Heart left ventricle (tissue), 16 donors: ENCODE measurements at regions not wholly inside any gene's neighbourhood (a gene's known extent, or its start where the extent isn't known, plus 50 kb on each side); places are given as distances from the start of the nearest gene placed in this dataset.

ENCODE experiments used
- ATAC-seq, 4 donors: fragments of 200-7000 bp; cut with Tn5 transposase; one replicate each; pipeline ENCODE4 v1.9.1; 2020 to 2022; ENCODE audit warnings: moderate library complexity in 4 of 4, mild to moderate bottlenecking in 3 of 4, moderate number of reproducible peaks in 1 of 4
- DNase-seq, 5 donors: peaks; one replicate each; pipeline ENCODE4 v3.0.0-alpha.2; 2020
- H3K27ac ChIP-seq, 12 donors: fragments of 200-600 bp; sonication (generic) in 4 of 12; one replicate each; pipeline versions ENCODE4 v1.5.0 to v1.8.0; 2016 to 2022; ENCODE audit warnings: mild to moderate bottlenecking in 2 of 12
- H3K27me3 ChIP-seq, 9 donors: fragments of 200-600 bp; sonication (generic) in 2 of 9; one replicate each; pipeline versions ENCODE4 v1.5.1 to v1.8.0; 2016 to 2022; ENCODE audit warnings: mild to moderate bottlenecking in 3 of 9
- H3K36me3 ChIP-seq, 9 donors: fragments of 200-600 bp; sonication (generic) in 2 of 9; one replicate each; pipeline versions ENCODE4 v1.5.0 to v1.8.0; 2018 to 2022; ENCODE audit warnings: mild to moderate bottlenecking in 2 of 9
- H3K4me1 ChIP-seq, 12 donors: fragments of 200-600 bp; sonication (generic) in 4 of 12; one replicate each; pipeline versions ENCODE4 v1.5.0 to v1.8.0; 2016 to 2022; ENCODE audit warnings: mild to moderate bottlenecking in 3 of 12
- H3K4me3 ChIP-seq, 12 donors: fragments of 200-600 bp; sonication (generic) in 4 of 12; one replicate each; pipeline versions ENCODE4 v1.5.0 to v1.8.0; 2017 to 2022; ENCODE audit warnings: mild to moderate bottlenecking in 9 of 12, moderate library complexity in 4 of 12
- H3K9me3 ChIP-seq, 12 donors: fragments of 200-600 bp; sonication (generic) in 4 of 12; one replicate each; pipeline versions ENCODE4 v1.5.0 to v1.8.0; 2016 to 2022; ENCODE audit warnings: mild to moderate bottlenecking in 1 of 12
- POLR2A ChIP-seq, 2 donors: fragments of 450-650 bp; IDR thresholded peaks; one replicate each; pipeline ENCODE4 v1.6.1; 2017; ENCODE audit warnings: antibody characterized with exemption in 2 of 2, mild to moderate bottlenecking in 2 of 2, moderate library complexity in 2 of 2
- WGBS, 4 donors: extraction: QIAGEN DNeasy Blood & Tissue Kit in 2 of 4; methylation state at CpG; one replicate each; pipeline versions ENCODE4 v1.1.5 to v1.1.7; 2013 to 2018; 5-methylcytosine and 5-hydroxymethylcytosine counted together
- intact Hi-C, 10 donors: fragments of 100-400 bp; cut with DNase I; formaldehyde crosslinking; loops; one replicate each; pipeline versions ENCODE4 v1.11.1 to v1.14.2; 2022
- TF ChIP-seq, protein P1 (sequence below), 12 donors: fragments of 200-600 bp; sonication (generic) in 4 of 12; IDR thresholded peaks; one replicate each; pipeline versions ENCODE4 v1.5.0 to v1.8.0; 2018 to 2022; ENCODE audit warnings: antibody characterized with exemption in 12 of 12, mild to moderate bottlenecking in 5 of 12
- donor health status: ischemic (EF 13 %, LVEDD 7.1; RV severe dilation, severe dysfunction).
- donor health status: healthy with polysubstance abuse.
- donor health status: DM: no; HTN: yes; CAD: no.
- donor health status: DM: no; HTN: no; CAD: no.
- donor health status: ischemic (EF 25% LVEDD 6.9; RV normal size, moderate dysfunction).
- donor health status: ischemic (EF 25% LVEDD 5.7; RV mildly dilated, moderate dysfunction).
- donor health status: healthy.
- donor health status: DM: yes; HTN: yes; CAD: no.
- donor health status: ischemic (EF 35%, LVEDD 5.7; RV mildly dilated, moderate dysfunction).
- donor health status: nonischemic (EF 11% LVEDD 7.7; RV severe dilation, severe dysfunction).
- donor health status: DM: yes; HTN: yes; CAD: no.
- donor health status: PGD.
- donor health status: ischemic (EF 29% LVEDD 5.4; RV normal size, mild dysfunction).
- donor health status: nonischemic (EF 23%, LVEDD 6.1; RV moderate dilation, normal function).

DNA sequence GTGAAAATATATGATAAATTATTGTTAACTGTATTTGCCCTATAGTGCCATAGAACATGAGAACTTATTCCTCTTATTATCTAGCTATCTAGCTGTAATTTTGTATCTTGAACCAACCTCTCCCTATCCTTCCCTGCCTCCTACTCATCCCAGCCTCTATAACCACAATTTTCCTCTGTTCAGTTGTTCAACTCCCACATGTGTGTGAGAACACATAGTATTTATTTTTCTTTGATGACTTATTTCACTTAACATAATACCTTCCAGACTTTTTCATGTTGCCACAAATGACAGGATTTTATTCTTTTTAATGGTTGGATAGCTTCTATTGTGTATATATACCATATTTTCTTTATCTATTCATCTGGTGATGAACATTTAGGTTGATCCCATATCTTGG lies 85.4 kb upstream of the SUCLG2 start:
- ATAC-seq (no peak), DNase-seq (no peak)
- no peak overlapping the region for H3K4me3 ChIP-seq
- H3K27me3 ChIP-seq, result no peaks in the 10 kb centered on the region
- no peak for TF ChIP-seq POLR2A (IDR thresholded peaks at IDR 0.05)
- TF ChIP-seq, protein P1, sequence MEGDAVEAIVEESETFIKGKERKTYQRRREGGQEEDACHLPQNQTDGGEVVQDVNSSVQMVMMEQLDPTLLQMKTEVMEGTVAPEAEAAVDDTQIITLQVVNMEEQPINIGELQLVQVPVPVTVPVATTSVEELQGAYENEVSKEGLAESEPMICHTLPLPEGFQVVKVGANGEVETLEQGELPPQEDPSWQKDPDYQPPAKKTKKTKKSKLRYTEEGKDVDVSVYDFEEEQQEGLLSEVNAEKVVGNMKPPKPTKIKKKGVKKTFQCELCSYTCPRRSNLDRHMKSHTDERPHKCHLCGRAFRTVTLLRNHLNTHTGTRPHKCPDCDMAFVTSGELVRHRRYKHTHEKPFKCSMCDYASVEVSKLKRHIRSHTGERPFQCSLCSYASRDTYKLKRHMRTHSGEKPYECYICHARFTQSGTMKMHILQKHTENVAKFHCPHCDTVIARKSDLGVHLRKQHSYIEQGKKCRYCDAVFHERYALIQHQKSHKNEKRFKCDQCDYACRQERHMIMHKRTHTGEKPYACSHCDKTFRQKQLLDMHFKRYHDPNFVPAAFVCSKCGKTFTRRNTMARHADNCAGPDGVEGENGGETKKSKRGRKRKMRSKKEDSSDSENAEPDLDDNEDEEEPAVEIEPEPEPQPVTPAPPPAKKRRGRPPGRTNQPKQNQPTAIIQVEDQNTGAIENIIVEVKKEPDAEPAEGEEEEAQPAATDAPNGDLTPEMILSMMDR (IDR thresholded peaks at IDR 0.05), result no peak
- peaks cover 0 to 24% (median 0%) of the 10 kb centered on the region in 12 donors for H3K9me3 ChIP-seq
- no peaks in the 10 kb centered on the region for H3K36me3 ChIP-seq
- H3K4me1 ChIP-seq, result no peaks in the 10 kb centered on the region
- intact Hi-C loops, result no loop called here
- H3K27ac ChIP-seq, result no peak overlapping the region

DNA sequence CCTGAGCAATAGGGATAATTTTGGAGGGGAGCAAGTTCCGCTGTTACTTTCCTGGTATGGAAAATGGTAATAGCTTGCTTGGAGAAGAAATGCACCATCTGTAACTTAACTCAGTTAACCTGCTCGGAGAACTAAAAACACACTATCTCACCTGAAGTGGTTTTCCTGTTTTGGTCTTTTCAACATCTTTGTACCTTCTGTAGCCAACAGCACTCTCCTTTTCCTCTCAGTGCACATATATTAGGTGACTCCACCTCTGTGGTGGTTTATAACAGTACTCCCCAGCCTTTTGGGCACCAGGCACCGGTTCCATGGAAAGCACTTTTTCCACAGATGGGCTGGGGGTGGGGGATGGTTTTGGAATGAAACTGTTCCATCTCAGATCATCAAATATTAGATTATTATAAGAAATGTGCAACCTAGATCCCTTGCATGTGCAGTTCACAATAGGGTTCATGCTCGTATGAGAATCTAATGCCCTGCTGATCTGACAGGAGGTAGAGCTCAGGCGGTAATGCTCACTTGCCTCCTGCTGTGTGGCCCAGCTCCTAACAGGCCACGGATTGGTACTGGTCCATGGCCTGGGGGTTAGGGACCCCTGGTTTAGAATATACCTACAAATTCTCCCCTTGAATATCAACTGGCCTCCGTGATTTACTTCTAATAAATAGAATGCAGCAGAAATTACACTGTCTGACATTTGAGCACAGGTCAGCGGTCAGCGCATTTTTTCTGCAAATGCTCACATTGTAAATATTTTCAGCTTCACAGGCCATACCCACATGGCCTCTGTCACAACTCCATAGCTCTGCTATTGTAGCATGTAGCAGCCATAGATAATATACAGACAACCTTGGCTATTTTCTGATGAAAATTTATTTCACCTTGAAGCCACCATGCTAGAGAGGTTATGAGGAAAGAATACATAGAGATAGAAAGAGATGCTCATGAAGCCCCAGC lies 83.8 kb upstream of the SUCLG2 start:
- no peaks in the 10 kb centered on the region for H3K4me1 ChIP-seq
- DNase-seq (no peak), ATAC-seq (no peak)
- H3K4me3 ChIP-seq, result no peak overlapping the region
- peaks cover 0 to 24% (median 0%) of the 10 kb centered on the region in 12 donors for H3K9me3 ChIP-seq
- intact Hi-C loops, result no loop called here
- no peaks in the 10 kb centered on the region for H3K27me3 ChIP-seq
- TF ChIP-seq, protein P1 (IDR thresholded peaks at IDR 0.05), result no peak
- no peak for TF ChIP-seq POLR2A (IDR thresholded peaks at IDR 0.05)
- 77 to 95% (median 89%) methylated on average over 9 of the region's 9 CpGs for WGBS, 4 donors
- no peaks in the 10 kb centered on the region for H3K36me3 ChIP-seq
- no peak overlapping the region for H3K27ac ChIP-seq

DNA sequence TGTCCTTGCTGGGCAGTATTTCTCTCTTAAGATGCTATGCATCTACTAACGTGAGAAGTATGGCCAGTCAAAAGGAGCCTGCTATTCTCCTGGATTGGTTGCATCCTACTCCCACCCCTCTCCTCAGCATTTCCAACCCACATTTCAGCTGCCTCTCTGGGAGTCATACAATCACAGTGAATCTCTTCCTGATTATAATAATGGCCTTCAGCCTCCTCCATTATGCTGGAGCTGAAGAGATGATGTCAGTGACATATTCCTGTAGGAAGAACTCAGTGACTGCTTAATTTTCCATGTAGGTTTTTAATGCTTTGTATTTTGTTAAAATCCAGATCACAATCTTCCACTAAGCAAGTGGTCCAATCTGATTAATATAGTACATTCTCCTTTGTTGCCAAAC lies 82.7 kb upstream of the SUCLG2 start:
- Histone ChIP-seq H3K36me3 (no peaks in the 10 kb centered on the region), H3K27me3 (no peaks in the 10 kb centered on the region), H3K27ac (no peak overlapping the region), H3K9me3 (peaks cover 0 to 20% (median 0%) of the 10 kb centered on the region in 12 donors), H3K4me3 (no peak overlapping the region), H3K4me1 (no peaks in the 10 kb centered on the region)
- ATAC-seq (no peak), DNase-seq (no peak)
- no peak for TF ChIP-seq POLR2A (IDR thresholded peaks at IDR 0.05)
- TF ChIP-seq, protein P1 (IDR thresholded peaks at IDR 0.05), result no peak
- 78 to 89% (median 84%) methylated on average over 1 of the region's 1 CpG for WGBS, 4 donors
- intact Hi-C loops, result no loop called here

DNA sequence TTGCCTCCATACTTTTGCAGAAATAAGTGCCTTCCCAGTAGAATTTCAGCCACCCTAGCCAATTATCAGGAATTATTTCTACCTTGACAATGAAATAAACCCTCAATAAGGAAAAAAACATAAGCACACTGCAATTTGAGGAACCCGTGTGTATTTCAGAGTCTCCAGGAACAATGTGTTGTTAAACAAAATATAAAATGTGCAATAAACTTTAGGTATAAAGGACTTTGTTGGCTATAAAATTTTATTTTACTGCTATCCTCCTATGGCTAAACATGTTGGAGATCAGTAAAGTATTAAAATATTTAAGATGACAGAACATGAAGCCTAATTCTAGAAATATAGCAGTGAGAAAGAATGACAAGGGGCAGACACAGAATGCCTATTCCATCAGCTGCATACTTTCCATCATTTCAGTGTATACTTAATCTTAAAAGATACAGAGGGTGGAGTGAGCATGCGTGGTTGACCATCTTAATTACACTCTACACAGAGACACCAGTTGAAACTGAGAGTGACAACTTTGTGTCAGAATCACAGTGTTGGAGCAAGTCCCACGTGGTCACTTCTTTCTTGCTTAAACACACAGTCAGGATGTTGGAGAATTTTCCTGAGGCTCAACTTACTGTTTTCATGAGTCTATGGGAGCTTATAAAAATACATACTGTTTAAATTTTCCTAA lies 79.0 kb upstream of the SUCLG2 start:
- H3K9me3 ChIP-seq, result no peaks in the 10 kb centered on the region
- intact Hi-C loops, result no loop called here
- no peaks in the 10 kb centered on the region for H3K27me3 ChIP-seq
- H3K36me3 ChIP-seq, result no peaks in the 10 kb centered on the region
- 72 to 84% (median 79%) methylated on average over 3 of the region's 3 CpGs for WGBS, 4 donors
- ATAC-seq, result no peak
- no peak overlapping the region for H3K27ac ChIP-seq
- H3K4me1 ChIP-seq, result no peaks in the 10 kb centered on the region
- H3K4me3 ChIP-seq, result no peak overlapping the region
- TF ChIP-seq, protein P1 (IDR thresholded peaks at IDR 0.05), result no peak
- TF ChIP-seq POLR2A (IDR thresholded peaks at IDR 0.05), result no peak
- DNase-seq, result no peak
